Vagina (tissue), 2 donors: ENCODE measurements at regions not wholly inside any gene's neighbourhood (a gene's known extent, or its start where the extent isn't known, plus 50 kb on each side); places are given as distances from the start of the nearest gene placed in this dataset.

Source experiments
- DNase-seq, 2 donors: peaks; one replicate each; pipeline ENCODE4 v3.0.0-alpha.2; 2017; ENCODE audit errors: extremely low spot score in 2 of 2
- H3K27ac ChIP-seq: fragments of 200-600 bp; sonication (generic); one replicate; pipeline ENCODE4 v1.5.1; 2019
- H3K27me3 ChIP-seq: fragments of 200-600 bp; sonication (generic); one replicate; pipeline ENCODE4 v1.5.1; 2019
- H3K36me3 ChIP-seq, 2 donors: fragments of 200-600 bp; sonication (generic); one replicate each; pipeline ENCODE4 v1.5.1; 2017 to 2019
- H3K4me1 ChIP-seq: fragments of 200-600 bp; sonication (generic); one replicate; pipeline ENCODE4 v1.5.1; 2019
- H3K4me3 ChIP-seq, 2 donors: fragments of 200-600 bp; sonication (generic); 1 replicate in 1 of 2; 2 replicates in 1 of 2; pipeline ENCODE4 v1.5.1; 2016 to 2019
- H3K9me3 ChIP-seq: fragments of 200-600 bp; sonication (generic); one replicate; pipeline ENCODE4 v1.5.1; 2019
- CTCF ChIP-seq, 3 experiments: fragments of 450-650 bp in 2 of 3; fragments of 200-600 bp in 1 of 3; sonication (generic) in 1 of 3; IDR thresholded peaks; one replicate each; pipeline ENCODE4 v1.5.1; 2017 to 2019; ENCODE audit warnings: antibody characterized with exemption in 3 of 3, mild to moderate bottlenecking in 2 of 3, moderate library complexity in 2 of 3
- POLR2A ChIP-seq, 2 donors: fragments of 450-650 bp; IDR thresholded peaks; one replicate each; pipeline ENCODE4 v1.6.1; 2017; ENCODE audit warnings: antibody characterized with exemption in 2 of 2, mild to moderate bottlenecking in 2 of 2, moderate library complexity in 2 of 2
- POLR2AphosphoS5 ChIP-seq, 2 donors: sonication (generic); formaldehyde crosslinking; IDR thresholded peaks; one replicate each; pipeline ENCODE4 v1.9.0; 2017; ENCODE audit warnings: antibody characterized with exemption in 2 of 2, mild to moderate bottlenecking in 2 of 2, low read depth in 1 of 2; ENCODE audit not compliant: insufficient read depth in 1 of 2
- intact Hi-C: fragments of 100-400 bp; cut with DNase I; formaldehyde crosslinking; loops from one replicate; pipeline ENCODE4 v1.15.1; 2023

GRCh38 chr7:13414661-13415107 is 574.8 kb downstream of the ETV1 start:
- intact Hi-C loops, result no loop called here
- no peaks in the 10 kb centered on the region for H3K4me1 ChIP-seq
- H3K36me3 ChIP-seq, result no peaks in the 10 kb centered on the region
- TF ChIP-seq POLR2AphosphoS5 (IDR thresholded peaks at IDR 0.05; ENCODE audit: insufficient read depth in 1 of 2, low read depth in 1 of 2) (no peak), POLR2A (IDR thresholded peaks at IDR 0.05) (no peak), CTCF (IDR thresholded peaks at IDR 0.05) (no peak)
- H3K27me3 ChIP-seq, result no peaks in the 10 kb centered on the region
- no peaks in the 10 kb centered on the region for H3K9me3 ChIP-seq
- no peak overlapping the region for H3K27ac ChIP-seq
- no peak for DNase-seq
- H3K4me3 ChIP-seq, result no peak overlapping the region

DNA sequence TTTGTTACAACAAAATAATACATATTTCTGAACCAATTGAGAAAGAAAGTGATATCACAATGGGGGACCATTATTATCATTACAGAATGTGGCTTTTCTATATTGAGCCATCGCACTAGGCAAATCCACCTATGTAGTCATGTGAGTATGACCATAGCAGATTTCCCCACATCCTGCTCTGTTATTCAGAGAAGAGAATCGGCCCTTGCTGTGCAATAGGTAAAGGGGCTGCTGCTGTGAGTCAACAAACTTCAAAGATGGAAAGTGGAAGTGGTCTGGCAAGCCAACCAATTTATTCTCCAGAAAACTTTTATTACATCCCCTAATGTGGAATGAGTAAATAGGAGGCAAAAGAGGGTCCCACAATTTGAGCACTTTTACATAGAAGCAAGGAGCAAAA is 573.4 kb downstream of the ETV1 start:
- H3K4me3 ChIP-seq, result no peak overlapping the region
- H3K27ac ChIP-seq, result no peak overlapping the region
- H3K4me1 ChIP-seq, result no peaks in the 10 kb centered on the region
- no peak for DNase-seq
- no peak for TF ChIP-seq POLR2AphosphoS5 (IDR thresholded peaks at IDR 0.05; ENCODE audit: insufficient read depth in 1 of 2, low read depth in 1 of 2)
- TF ChIP-seq CTCF (IDR thresholded peaks at IDR 0.05), result no peak
- no peak for TF ChIP-seq POLR2A (IDR thresholded peaks at IDR 0.05)
- H3K9me3 ChIP-seq, result no peaks in the 10 kb centered on the region
- H3K36me3 ChIP-seq, result no peaks in the 10 kb centered on the region
- intact Hi-C loops, result no loop called here
- H3K27me3 ChIP-seq, result no peaks in the 10 kb centered on the region

- no peak overlapping the region for H3K4me3 ChIP-seq
- H3K27ac ChIP-seq, result no peak overlapping the region
- H3K9me3 ChIP-seq, result no peaks in the 10 kb centered on the region
- DNase-seq, result no peak
- H3K4me1 ChIP-seq, result no peaks in the 10 kb centered on the region
- TF ChIP-seq POLR2A (IDR thresholded peaks at IDR 0.05) (no peak), CTCF (IDR thresholded peaks at IDR 0.05) (no peak), POLR2AphosphoS5 (IDR thresholded peaks at IDR 0.05; ENCODE audit: insufficient read depth in 1 of 2, low read depth in 1 of 2) (no peak)
- no peaks in the 10 kb centered on the region for H3K27me3 ChIP-seq
- H3K36me3 ChIP-seq, result no peaks in the 10 kb centered on the region
- intact Hi-C loops, result no loop called here
Observed at GRCh38 chr7:13416544-13416943, 572.9 kb downstream of the ETV1 start.

DNA sequence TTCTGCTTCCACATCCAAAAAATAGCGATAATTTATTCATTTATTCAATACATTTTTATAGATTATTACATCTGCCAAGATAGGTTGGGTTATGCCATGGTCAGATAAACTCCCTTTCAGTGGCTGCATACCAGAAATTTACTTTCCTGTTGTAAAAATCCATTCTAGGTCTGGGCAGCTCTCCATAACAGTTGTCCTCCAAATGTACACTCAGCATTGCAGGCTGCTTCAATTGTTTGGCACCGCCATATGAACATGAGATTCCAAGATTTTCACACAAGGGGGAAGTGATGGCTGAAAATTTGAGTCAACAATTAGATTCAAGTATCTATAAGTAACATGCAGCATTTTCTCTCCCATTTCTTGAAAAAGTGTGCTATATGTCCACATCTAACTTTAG is 568.7 kb downstream of the ETV1 start:
- Histone ChIP-seq H3K4me3 (no peak overlapping the region), H3K27me3 (no peaks in the 10 kb centered on the region), H3K27ac (no peak overlapping the region), H3K36me3 (no peaks in the 10 kb centered on the region), H3K9me3 (no peaks in the 10 kb centered on the region), H3K4me1 (no peaks in the 10 kb centered on the region)
- no peak for TF ChIP-seq POLR2A (IDR thresholded peaks at IDR 0.05)
- no peak for TF ChIP-seq POLR2AphosphoS5 (IDR thresholded peaks at IDR 0.05; ENCODE audit: insufficient read depth in 1 of 2, low read depth in 1 of 2)
- TF ChIP-seq CTCF (IDR thresholded peaks at IDR 0.05), result no peak
- intact Hi-C loops, result no loop called here
- DNase-seq, result no peak

DNA sequence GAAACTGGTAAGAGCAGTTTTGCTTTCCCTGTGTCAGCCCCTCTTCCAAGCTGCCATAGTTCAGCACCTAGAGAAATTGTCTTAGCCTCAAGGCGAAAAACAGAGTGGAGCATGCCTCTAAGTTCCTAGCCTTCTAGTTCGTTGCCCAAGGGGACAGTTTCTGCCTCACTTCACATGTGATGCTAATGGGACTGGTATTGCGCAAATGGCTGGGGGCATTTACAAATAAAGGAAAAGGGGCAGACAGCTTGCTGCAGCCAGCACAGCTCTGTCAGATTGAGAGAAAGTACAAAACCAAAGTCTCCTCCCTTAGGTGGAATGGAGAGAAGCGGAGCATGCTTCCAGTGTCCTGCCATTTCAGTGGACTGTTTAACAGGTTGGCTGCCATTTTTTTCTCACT is 567.7 kb downstream of the ETV1 start:
- Histone ChIP-seq H3K4me3 (no peak overlapping the region), H3K27me3 (no peaks in the 10 kb centered on the region), H3K4me1 (no peaks in the 10 kb centered on the region), H3K36me3 (no peaks in the 10 kb centered on the region), H3K27ac (no peak overlapping the region), H3K9me3 (no peaks in the 10 kb centered on the region)
- DNase-seq, result no peak
- intact Hi-C loops, result no loop called here
- TF ChIP-seq CTCF (IDR thresholded peaks at IDR 0.05) (no peak), POLR2A (IDR thresholded peaks at IDR 0.05) (no peak), POLR2AphosphoS5 (IDR thresholded peaks at IDR 0.05; ENCODE audit: insufficient read depth in 1 of 2, low read depth in 1 of 2) (no peak)
